Activated naive CD8-positive, alpha-beta T cell treated with anti-CD3 and anti-CD28 coated beads for 36 hours (primary cell): ENCODE measurements at regions not wholly inside any gene's neighbourhood (a gene's known extent, or its start where the extent isn't known, plus 50 kb on each side); places are given as distances from the start of the nearest gene placed in this dataset.

Source experiments
- DNase-seq: peaks from one replicate; pipeline ENCODE4 v3.0.0; 2021
- H3K27ac Mint-ChIP-seq: one replicate; pipeline ENCODE4 v1.8.0; 2022; ENCODE audit warnings: mild to moderate bottlenecking, moderate library complexity, mixed read lengths
- H3K27me3 Mint-ChIP-seq: one replicate; pipeline ENCODE4 v1.8.0; 2022; ENCODE audit warnings: mild to moderate bottlenecking, mixed read lengths
- H3K36me3 Mint-ChIP-seq: one replicate; pipeline ENCODE4 v1.8.0; 2021; ENCODE audit warnings: mild to moderate bottlenecking, mixed read lengths
- H3K4me1 Mint-ChIP-seq: one replicate; pipeline ENCODE4 v1.8.0; 2021; ENCODE audit warnings: mixed read lengths
- H3K4me3 Mint-ChIP-seq: one replicate; pipeline ENCODE4 v1.8.0; 2022; ENCODE audit warnings: mild to moderate bottlenecking, moderate library complexity, mixed read lengths
- H3K9me3 Mint-ChIP-seq: one replicate; pipeline ENCODE4 v1.8.0; 2022; ENCODE audit warnings: mixed read lengths

DNA sequence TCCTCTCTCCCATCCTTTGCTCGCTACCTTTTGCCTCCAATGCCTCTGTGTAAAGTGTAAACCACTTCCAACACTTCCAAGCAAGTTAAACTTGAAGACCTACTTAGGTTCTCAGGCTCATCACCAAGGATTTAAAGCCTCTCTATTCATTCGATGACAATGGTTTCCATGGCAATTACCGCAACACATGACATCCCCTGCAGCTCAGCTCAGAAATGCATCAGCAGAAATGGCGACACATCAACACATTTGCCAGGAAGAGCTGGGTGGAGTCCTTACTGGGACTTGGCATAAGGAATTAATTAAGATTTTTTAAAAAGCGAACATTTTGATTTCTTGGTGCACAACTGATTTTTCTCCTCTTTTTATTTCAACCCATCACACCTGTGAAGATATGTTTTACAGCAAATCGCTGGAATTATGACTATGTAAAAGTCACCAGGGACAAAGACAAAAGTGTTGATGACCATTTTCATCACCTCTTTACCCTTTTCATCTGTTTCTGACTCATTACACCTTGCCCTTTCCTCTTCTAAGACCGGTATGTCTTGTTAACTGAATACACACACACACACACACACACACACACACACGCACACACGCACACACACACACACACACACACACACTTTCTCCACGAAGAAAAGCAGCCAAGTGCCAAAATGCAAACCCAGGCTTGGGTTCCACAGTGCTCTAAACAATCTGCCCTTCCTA is 453.4 kb upstream of the CELF2 start:
- no peaks in the 10 kb centered on the region for H3K9me3 Mint-ChIP-seq
- DNase-seq: no peak
- H3K27me3 Mint-ChIP-seq: peaks cover 34% of the 10 kb centered on the region
- no peak overlapping the region for H3K27ac Mint-ChIP-seq
- H3K36me3 Mint-ChIP-seq: no peaks in the 10 kb centered on the region
- H3K4me1 Mint-ChIP-seq: no peaks in the 10 kb centered on the region
- H3K4me3 Mint-ChIP-seq: no peak overlapping the region

DNA sequence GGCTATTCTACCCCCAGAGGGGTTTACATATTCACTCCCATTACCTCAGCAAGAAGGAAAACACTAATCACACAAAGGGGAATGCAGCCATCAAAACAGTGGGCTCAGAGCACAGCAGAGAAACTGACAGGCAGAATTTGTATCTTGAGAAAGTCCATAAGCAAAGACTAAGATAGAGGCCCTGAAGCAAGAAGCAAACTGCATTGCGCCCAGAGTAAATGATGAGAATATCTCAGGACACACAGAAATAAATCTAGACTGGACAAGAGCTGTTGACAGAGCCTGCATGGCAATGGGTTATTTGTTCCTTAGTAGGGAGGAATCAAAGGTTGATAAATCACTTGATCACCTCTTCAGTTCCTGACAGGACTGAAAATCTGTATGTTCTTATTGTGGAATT is 440.7 kb upstream of the CELF2 start:
- no peaks in the 10 kb centered on the region for H3K36me3 Mint-ChIP-seq
- peaks cover 2% of the 10 kb centered on the region for H3K9me3 Mint-ChIP-seq
- peaks cover 11% of the 10 kb centered on the region for H3K27me3 Mint-ChIP-seq
- H3K27ac Mint-ChIP-seq: no peak overlapping the region
- H3K4me1 Mint-ChIP-seq: no peaks in the 10 kb centered on the region
- no peak overlapping the region for H3K4me3 Mint-ChIP-seq
- no peak for DNase-seq

DNA sequence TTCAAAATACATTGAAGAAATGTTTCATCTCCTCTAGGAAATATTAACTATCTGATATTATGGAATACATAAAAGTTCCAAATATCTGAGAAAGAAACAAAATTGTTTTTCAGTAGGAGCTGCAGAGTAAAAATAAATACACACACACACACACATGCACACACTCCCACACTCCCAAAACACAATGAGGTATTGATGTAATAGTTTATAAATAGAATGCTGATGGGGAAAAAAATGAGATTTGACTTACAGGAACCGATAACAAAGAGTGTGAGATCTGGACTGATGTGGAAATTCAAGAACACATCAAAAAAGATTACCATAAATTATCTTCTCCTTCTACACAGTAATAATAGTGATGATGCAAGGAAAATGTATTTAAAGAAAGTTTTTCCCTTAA is 438.0 kb upstream of the CELF2 start:
- H3K4me3 Mint-ChIP-seq: no peak overlapping the region
- no peak for DNase-seq

DNA sequence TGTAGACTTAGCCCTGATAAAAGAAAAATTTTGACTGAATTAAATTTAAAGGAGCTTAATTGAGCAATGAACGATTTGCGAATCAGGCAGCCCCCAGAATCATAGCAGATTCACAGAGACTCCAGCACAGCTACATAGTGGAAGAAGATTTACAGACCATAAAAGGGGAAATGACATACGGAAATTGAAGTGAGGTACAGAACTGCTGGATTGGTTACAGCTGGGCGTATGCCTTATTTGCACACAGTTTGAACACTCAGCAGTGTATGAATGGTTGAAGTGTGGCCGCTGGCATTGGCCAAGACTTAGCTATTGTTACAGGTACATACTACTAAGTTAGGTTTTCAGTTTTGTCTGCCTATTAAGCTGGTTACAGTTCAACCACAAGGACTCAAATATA is 433.5 kb upstream of the CELF2 start:
- Mint-ChIP-seq H3K4me1 (no peaks in the 10 kb centered on the region), H3K27me3 (peaks cover 34% of the 10 kb centered on the region), H3K9me3 (no peaks in the 10 kb centered on the region), H3K36me3 (no peaks in the 10 kb centered on the region), H3K27ac (no peak overlapping the region), H3K4me3 (no peak overlapping the region)
- no peak for DNase-seq

More for the DNA sequence above, 438.0 kb upstream of the CELF2 start:
- Mint-ChIP-seq H3K4me1 (no peaks in the 10 kb centered on the region), H3K36me3 (no peaks in the 10 kb centered on the region), H3K27ac (no peak overlapping the region), H3K9me3 (no peaks in the 10 kb centered on the region), H3K27me3 (peaks cover 17% of the 10 kb centered on the region)

DNA sequence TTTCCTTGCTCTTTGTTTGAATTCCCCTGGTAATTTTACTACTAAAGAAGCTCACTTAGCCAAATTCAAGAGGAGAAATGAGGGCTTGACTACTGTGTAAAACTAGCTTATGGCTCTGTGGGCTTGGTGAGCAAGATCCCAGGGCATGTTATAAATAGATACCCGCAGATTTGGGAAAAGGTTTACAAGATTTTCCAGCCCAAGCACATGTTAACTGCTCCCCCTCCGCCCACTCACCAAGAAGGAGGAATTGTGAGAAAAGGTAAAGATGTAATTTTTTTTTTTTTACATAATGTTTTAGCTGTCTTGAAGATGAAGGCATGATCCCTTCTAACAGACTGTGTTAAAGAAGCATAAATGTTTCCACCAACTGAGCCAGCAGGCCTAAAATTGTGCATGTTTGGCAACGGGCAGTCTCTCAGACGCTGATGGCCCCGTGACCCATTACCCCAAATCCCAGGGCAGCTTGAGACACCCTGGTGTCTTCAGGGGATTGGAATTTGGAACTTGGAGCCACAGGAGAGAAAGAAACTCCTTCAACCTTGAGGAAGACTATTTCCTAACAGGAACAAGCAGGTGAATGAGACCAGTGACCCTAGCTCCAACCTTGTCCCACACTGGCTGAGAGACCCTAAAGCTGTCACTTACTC is 429.8 kb upstream of the CELF2 start:
- DNase-seq: no peak
- Mint-ChIP-seq H3K4me1 (no peaks in the 10 kb centered on the region), H3K36me3 (no peaks in the 10 kb centered on the region), H3K27ac (no peak overlapping the region), H3K9me3 (no peaks in the 10 kb centered on the region), H3K4me3 (no peak overlapping the region), H3K27me3 (peaks cover 46% of the 10 kb centered on the region)

DNA sequence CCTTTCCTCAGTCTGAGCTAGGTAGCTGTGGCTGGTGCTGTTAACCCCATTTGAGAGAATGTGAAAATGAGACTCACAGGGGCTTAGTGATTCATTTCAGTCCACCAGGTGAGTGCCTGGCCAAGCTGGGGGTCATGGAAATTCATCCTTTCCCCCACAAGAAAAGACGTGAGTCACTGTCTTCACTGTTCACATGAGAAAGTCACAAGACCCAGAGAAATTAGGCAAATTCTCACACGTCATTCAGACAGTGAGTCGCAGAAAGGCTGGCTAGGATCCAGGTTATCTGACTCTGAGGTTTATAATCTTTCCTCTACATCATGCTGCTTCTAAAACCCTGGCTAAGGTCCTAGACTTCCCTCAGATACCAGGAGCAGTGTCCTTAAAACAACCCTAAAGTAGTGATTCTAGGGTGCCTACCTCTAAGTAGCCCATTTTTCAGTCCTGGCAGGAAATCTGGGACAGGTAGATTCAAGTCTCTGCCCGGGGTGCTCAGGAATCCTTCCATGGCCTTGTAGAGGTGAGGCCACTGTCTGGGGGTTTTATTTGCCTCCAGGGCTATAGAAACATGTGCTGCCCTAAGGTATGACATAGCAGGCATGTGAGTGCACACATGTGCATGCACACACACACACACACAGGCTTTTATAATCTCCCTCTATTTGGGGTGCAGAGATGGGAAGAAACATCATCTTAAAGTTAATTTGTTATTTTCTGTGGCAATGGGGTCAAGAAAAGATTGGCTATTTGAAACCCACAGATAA is 427.9 kb upstream of the CELF2 start:
- peak; percentile 23 for DNase-seq
- no peaks in the 10 kb centered on the region for H3K9me3 Mint-ChIP-seq
- H3K4me1 Mint-ChIP-seq: no peaks in the 10 kb centered on the region
- peaks cover 46% of the 10 kb centered on the region for H3K27me3 Mint-ChIP-seq
- no peak overlapping the region for H3K27ac Mint-ChIP-seq
- no peaks in the 10 kb centered on the region for H3K36me3 Mint-ChIP-seq
- no peak overlapping the region for H3K4me3 Mint-ChIP-seq

DNA sequence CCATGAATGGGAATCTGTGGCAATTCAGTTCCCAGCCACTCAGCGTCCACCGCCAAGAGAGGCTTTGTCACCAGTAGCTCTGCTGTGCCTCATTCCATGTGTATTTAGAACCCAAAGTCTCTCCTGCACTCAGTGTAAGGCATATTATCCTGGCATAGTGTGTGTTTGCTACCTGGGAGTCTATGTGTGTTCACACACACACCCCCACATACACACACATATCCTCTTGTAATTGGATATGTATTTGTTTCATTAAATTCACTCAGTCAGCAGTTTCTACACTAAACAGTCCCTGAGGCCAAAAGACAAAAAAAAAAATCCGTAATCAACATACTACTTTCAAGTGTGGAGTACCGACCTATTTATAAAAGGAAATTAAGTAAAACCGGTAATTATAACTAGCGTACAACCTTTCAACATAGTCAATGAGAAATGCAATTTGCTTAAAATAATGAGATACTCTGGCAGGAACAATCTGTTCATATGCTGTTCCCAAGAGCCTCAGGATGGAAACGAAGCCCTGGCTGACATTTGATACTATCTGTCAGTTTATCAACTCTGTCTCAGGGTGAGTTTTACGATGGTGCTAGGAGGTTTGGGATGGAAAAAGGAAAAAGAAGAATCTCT is 425.8 kb upstream of the CELF2 start:
- Mint-ChIP-seq H3K27me3 (peaks cover 37% of the 10 kb centered on the region), H3K4me1 (no peaks in the 10 kb centered on the region), H3K4me3 (no peak overlapping the region), H3K9me3 (no peaks in the 10 kb centered on the region), H3K36me3 (no peaks in the 10 kb centered on the region), H3K27ac (no peak overlapping the region)
- DNase-seq: no peak

DNA sequence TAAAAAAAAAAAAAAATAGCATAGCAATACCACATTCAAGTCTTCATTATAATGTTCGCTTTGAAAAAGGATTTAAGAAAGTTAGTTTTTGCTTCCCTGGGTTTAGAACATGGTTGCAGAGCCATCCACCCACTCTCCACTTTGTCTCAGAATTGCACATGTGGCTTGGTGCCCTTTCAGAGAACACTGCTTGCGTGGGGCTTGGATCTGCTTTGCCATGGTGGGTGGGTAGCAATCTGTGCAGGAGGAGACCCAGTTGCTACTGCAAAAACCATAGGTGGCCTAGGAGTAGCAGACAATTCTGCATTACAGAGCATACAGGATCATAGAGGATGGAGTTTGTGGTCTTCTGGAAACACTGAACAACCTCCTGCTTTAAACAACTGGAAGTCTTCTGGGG is 421.4 kb upstream of the CELF2 start:
- Mint-ChIP-seq H3K36me3 (no peaks in the 10 kb centered on the region), H3K27me3 (peaks cover 19% of the 10 kb centered on the region), H3K27ac (no peak overlapping the region), H3K9me3 (no peaks in the 10 kb centered on the region), H3K4me3 (no peak overlapping the region), H3K4me1 (peaks cover 6% of the 10 kb centered on the region)
- DNase-seq: no peak

DNA sequence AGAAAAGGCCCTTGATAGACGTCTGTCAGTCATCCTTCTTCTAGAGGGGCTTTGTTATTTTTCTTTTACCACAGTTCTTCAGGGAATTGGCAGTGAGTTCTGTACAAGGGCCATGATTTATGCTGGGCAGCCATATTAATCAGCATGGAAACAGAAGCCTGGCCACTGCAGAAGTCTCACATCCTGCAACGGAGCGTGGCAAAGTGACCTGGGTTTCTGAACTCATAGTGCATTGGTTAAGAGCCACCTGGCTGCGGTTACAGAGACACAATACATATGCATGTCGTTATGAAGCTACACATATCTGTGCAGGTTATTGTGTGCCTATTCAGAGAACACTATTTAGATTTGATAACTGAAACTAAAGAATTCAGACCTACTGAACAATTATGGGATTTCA is 419.4 kb upstream of the CELF2 start:
- DNase-seq: no peak
- H3K27ac Mint-ChIP-seq: no peak overlapping the region
- H3K4me3 Mint-ChIP-seq: no peak overlapping the region
- H3K4me1 Mint-ChIP-seq: peaks cover 6% of the 10 kb centered on the region
- H3K27me3 Mint-ChIP-seq: peaks cover 7% of the 10 kb centered on the region
- no peaks in the 10 kb centered on the region for H3K9me3 Mint-ChIP-seq
- H3K36me3 Mint-ChIP-seq: no peaks in the 10 kb centered on the region

DNA sequence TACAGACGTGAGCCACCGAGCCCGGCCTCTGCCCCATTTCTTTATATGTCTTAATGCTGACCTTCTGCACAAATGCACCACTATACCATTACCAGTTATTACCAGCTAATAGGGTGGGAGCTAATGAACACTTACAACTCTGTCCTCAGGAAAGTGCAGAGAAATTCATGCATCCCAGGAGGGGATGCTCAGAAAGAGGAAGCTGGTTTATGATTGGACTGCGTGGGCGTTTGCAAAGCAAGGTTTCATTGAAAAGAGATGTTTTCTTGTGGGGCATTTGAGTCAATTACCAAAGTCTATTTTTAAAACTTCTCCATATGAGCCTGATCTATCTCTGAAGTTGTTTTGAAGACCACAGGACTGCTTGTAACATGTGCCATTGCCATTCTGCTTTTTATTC is 417.7 kb upstream of the CELF2 start:
- H3K4me1 Mint-ChIP-seq: peaks cover 6% of the 10 kb centered on the region

DNA sequence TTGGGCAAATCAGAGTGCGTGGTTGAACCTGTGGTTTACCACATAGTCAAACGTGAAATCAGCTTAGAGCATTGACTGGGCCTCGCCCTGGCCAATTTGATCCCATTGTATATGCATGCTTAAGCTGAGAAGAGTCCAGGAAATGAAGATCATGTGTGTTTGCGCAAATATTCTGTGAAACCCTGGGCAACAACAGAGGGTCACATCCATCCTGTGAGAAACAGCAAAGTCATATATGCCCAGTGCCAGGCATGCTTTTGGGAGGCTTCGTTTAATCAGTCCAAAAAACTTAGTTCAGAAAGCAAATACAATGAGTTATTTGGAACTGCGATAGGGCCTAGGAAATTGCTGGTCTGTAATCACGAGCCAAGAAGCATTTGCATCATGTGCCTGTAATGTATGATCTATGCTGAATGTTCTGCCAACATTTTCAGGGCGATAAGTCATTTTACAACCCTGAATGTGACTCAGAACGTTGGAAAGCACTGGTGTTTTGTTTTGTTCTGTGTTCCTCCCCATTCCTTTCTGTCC is 412.1 kb upstream of the CELF2 start:
- DNase-seq: no peak
- Mint-ChIP-seq H3K27me3 (peaks cover 13% of the 10 kb centered on the region), H3K9me3 (peaks cover 3% of the 10 kb centered on the region), H3K4me1 (no peaks in the 10 kb centered on the region), H3K4me3 (no peak overlapping the region), H3K36me3 (no peaks in the 10 kb centered on the region), H3K27ac (no peak overlapping the region)

More for the DNA sequence above, 417.7 kb upstream of the CELF2 start:
- no peak for DNase-seq
- Mint-ChIP-seq H3K27ac (no peak overlapping the region), H3K4me3 (no peak overlapping the region), H3K27me3 (peaks cover 5% of the 10 kb centered on the region), H3K9me3 (peaks cover 3% of the 10 kb centered on the region), H3K36me3 (no peaks in the 10 kb centered on the region)

DNA sequence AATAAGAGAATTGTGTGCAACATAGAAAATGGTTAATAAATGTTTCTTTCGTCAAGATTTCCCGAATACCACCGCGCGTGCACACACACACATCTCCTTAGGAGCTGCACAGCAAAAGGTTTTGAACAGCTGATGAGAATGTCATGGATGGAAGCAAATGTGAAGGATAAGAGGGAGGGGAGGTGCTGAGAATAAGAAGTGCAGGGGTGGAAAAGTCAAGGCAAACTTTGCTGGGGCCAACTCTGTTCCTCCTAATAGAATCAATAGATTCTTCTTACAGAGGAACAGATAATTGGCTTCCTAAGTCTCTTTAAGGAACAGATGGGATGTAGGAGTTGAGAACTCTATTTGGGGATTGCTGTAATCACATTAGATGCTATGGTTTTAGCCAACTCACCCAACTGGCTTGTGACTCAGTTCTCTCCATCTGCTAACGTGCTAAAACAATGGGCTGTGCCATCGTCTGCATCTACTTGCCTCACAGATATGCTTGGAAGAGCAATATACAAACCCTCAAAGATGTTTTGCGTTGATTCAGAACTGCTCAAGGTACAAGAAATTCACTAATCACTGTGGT is 408.2 kb upstream of the CELF2 start:
- no peak overlapping the region for H3K4me3 Mint-ChIP-seq
- H3K27me3 Mint-ChIP-seq: peaks cover 13% of the 10 kb centered on the region
- H3K36me3 Mint-ChIP-seq: no peaks in the 10 kb centered on the region
- H3K9me3 Mint-ChIP-seq: peaks cover 3% of the 10 kb centered on the region
- no peaks in the 10 kb centered on the region for H3K4me1 Mint-ChIP-seq
- no peak for DNase-seq
- H3K27ac Mint-ChIP-seq: no peak overlapping the region

DNA sequence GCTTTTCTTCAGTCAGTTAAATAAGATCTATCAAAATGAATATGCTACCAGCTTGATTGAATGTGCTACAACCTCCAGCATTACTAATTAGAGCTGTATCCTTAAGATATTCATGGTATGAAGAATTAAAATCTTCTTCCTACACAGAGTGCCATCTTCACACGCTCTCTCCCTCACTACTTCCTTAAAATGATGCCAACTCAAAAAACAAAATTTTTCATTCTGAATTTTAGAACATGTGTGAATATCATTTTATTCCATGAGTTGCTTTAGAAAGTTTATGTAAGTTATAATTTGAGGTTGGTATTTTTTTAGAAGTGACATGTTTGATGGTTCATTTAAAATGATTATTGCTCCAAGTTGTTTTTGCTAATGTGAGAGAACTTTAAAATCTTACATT is 407.5 kb upstream of the CELF2 start:
- Mint-ChIP-seq H3K4me3 (no peak overlapping the region), H3K27ac (no peak overlapping the region), H3K4me1 (no peaks in the 10 kb centered on the region), H3K36me3 (no peaks in the 10 kb centered on the region), H3K27me3 (peaks cover 13% of the 10 kb centered on the region), H3K9me3 (no peaks in the 10 kb centered on the region)
- no peak for DNase-seq

DNA sequence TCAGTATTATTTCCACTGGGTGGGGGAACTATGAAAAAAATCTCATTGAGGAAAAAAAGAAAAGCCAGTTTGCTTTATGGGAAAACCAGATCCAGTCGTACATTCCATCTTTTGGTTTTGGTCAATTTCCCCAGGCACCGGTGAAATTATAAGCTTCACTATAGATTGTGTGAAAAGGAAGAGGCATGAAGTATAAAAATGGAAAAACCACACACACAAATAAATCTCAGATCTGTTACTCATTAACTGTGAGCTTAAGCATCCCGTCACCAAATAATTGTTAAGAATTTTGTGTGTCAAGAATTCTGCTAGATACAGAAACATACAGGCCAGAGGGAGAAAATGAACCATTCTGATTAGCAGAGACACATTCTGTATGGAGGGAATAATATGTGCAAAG is 405.5 kb upstream of the CELF2 start:
- Mint-ChIP-seq H3K27ac (no peak overlapping the region), H3K27me3 (peaks cover 17% of the 10 kb centered on the region), H3K4me3 (no peak overlapping the region), H3K4me1 (no peaks in the 10 kb centered on the region), H3K9me3 (peaks cover 2% of the 10 kb centered on the region), H3K36me3 (peaks cover 2% of the 10 kb centered on the region)
- DNase-seq: no peak
